ENCODE measurements at regions not wholly inside any gene's neighbourhood (a gene's known extent, or its start where the extent isn't known, plus 50 kb on each side); places are given as distances from the start of the nearest gene placed in this dataset.

DNA sequence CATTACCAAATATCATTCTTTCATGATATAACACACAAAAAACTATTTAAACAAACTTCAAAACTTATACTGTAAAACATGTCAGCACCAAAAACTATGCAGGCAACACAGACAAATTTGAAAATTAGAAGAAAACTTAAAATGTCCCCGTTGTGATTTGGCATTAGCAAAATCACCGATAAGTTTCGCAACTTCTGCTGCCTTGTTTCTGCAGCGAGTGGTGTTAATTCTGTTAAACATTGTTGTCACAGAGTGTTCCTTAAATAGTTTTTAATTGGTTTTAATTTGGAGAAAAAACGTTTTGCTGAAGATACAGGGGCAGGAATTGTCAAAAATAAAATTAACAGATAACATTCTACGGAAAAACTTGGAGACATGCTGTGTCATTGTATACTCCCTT is 160.6 kb downstream of the RPLP1 start:
- H3K23ac ChIP-seq (ENCODE audit: low read length in 2 of 2): no peak overlapping the region
- H3K4ac ChIP-seq (ENCODE audit: low read depth in 1 of 2, low read length in 2 of 2): no peak overlapping the region
- WGBS: 70% methylated on average over 6 of the region's 6 CpGs
- no peak overlapping the region for H4K91ac ChIP-seq (ENCODE audit: low read length)
- H3K18ac ChIP-seq (ENCODE audit: low read depth in 1 of 2, low read length in 2 of 2): no peak overlapping the region
- no peak overlapping the region for H3K27ac ChIP-seq (ENCODE audit: low read length, poor library complexity, severe bottlenecking)
- no peak overlapping the region for H4K8ac ChIP-seq (ENCODE audit: low read length)
- no peak overlapping the region for H3K4me3 ChIP-seq (ENCODE audit: insufficient read depth in 1 of 2, low read depth in 1 of 2, low read length in 2 of 2)
- no peak overlapping the region for H3K9ac ChIP-seq (ENCODE audit: low read length)
- H2BK12ac ChIP-seq (ENCODE audit: low read length in 2 of 2): no peak overlapping the region
- H3K27me3 ChIP-seq (ENCODE audit: control insufficient read depth in 1 of 2, insufficient read depth in 1 of 2, low read length in 2 of 2): peaks cover 17 to 39% of the 10 kb centered on the region in 2 experiments
- H3K9me3 ChIP-seq (ENCODE audit: control insufficient read depth, low read length): no peaks in the 10 kb centered on the region
- no peaks in the 10 kb centered on the region for H3K79me1 ChIP-seq (replicated peaks; ENCODE audit: low read length, poor library complexity, severe bottlenecking)
- H3K36me3 ChIP-seq (ENCODE audit: control insufficient read depth in 1 of 2, insufficient read depth in 2 of 2, low read depth in 1 of 2, low read length in 2 of 2): no peaks in the 10 kb centered on the region
- no peak overlapping the region for H2AK5ac ChIP-seq (ENCODE audit: low read length, severe bottlenecking)
- no peak overlapping the region for H2BK120ac ChIP-seq (ENCODE audit: low read depth, low read length)
- H2BK15ac ChIP-seq (ENCODE audit: low read depth, poor library complexity, severe bottlenecking): no peak overlapping the region
- no peak for DNase-seq
- no peaks in the 10 kb centered on the region for H3K4me1 ChIP-seq (ENCODE audit: control insufficient read depth, insufficient read depth, low read depth, low read length)
- H2AFZ ChIP-seq (ENCODE audit: low read depth, low read length): no peak overlapping the region
- H3K4me2 ChIP-seq (ENCODE audit: low read length, poor library complexity, severe bottlenecking): no peak overlapping the region
- H2BK5ac ChIP-seq (ENCODE audit: low read depth, low read length, poor library complexity, severe bottlenecking): no peak overlapping the region
- no peak overlapping the region for H3K14ac ChIP-seq (ENCODE audit: low read length in 2 of 2)

DNA sequence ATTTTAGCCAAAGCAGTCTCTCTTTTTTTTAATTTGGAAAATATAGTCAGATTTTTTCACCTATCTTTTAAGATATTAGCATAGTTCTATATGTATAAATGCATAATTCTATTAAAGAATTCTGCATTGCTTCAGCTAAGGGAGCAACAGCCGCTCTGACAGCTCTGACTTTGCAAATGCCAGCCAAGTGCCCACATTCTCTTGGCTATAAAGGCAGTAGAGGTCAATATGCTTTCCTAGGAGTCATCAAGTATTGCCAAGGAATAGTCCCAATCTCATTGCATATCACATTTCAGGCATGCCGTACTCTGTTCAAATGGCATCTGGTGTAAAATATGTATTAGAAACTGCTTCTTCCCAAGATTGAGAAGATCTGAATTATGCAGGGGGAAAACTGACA is 161.4 kb downstream of the RPLP1 start:
- Histone ChIP-seq H3K23ac (ENCODE audit: low read length in 2 of 2) (no peak overlapping the region), H3K27ac (ENCODE audit: low read length, poor library complexity, severe bottlenecking) (no peak overlapping the region), H3K4me3 (ENCODE audit: insufficient read depth in 1 of 2, low read depth in 1 of 2, low read length in 2 of 2) (no peak overlapping the region), H2BK5ac (ENCODE audit: low read depth, low read length, poor library complexity, severe bottlenecking) (no peak overlapping the region), H3K18ac (ENCODE audit: low read depth in 1 of 2, low read length in 2 of 2) (no peak overlapping the region), H3K9me3 (ENCODE audit: control insufficient read depth, low read length) (no peaks in the 10 kb centered on the region), H2BK12ac (ENCODE audit: low read length in 2 of 2) (no peak overlapping the region), H3K4ac (ENCODE audit: low read depth in 1 of 2, low read length in 2 of 2) (no peak overlapping the region), H2BK15ac (ENCODE audit: low read depth, poor library complexity, severe bottlenecking) (no peak overlapping the region), H3K36me3 (ENCODE audit: control insufficient read depth in 1 of 2, insufficient read depth in 2 of 2, low read depth in 1 of 2, low read length in 2 of 2) (no peaks in the 10 kb centered on the region), H2AK5ac (ENCODE audit: low read length, severe bottlenecking) (no peak overlapping the region), H3K79me1 (replicated peaks; ENCODE audit: low read length, poor library complexity, severe bottlenecking) (no peaks in the 10 kb centered on the region), H2AFZ (ENCODE audit: low read depth, low read length) (no peak overlapping the region), H3K4me2 (ENCODE audit: low read length, poor library complexity, severe bottlenecking) (no peak overlapping the region), H4K91ac (ENCODE audit: low read length) (no peak overlapping the region), H3K27me3 (ENCODE audit: control insufficient read depth in 1 of 2, insufficient read depth in 1 of 2, low read length in 2 of 2) (peaks cover 17 to 39% of the 10 kb centered on the region in 2 experiments), H2BK120ac (ENCODE audit: low read depth, low read length) (no peak overlapping the region), H3K9ac (ENCODE audit: low read length) (no peak overlapping the region), H3K4me1 (ENCODE audit: control insufficient read depth, insufficient read depth, low read depth, low read length) (no peaks in the 10 kb centered on the region), H3K14ac (ENCODE audit: low read length in 2 of 2) (no peak overlapping the region), H4K8ac (ENCODE audit: low read length) (no peak overlapping the region)
- no peak for DNase-seq
- WGBS: 86% methylated on average over 2 of the region's 2 CpGs

DNA sequence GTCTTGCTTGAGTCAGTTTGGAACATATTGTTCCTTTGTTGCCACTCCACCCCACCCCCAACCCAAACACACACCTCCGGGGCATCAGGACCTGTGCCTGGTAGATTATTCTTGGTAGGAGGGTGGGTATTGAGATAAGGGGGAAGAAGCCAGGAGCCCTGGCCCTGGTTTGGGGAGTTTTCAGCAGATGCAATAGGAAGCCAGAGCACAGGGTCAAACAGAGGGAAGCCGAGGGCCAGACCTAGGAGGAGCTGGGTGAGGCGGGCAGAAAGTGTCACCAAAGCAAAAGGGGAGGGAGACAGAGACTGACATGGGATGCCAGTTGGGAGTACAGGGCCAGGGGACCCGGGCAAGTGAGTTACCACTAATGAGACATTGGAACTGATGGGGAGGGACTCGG is 163.1 kb downstream of the RPLP1 start:
- no peak overlapping the region for H2BK120ac ChIP-seq (ENCODE audit: low read depth, low read length)
- no peaks in the 10 kb centered on the region for H3K9me3 ChIP-seq (ENCODE audit: control insufficient read depth, low read length)
- H4K91ac ChIP-seq (ENCODE audit: low read length): no peak overlapping the region
- H3K36me3 ChIP-seq (ENCODE audit: control insufficient read depth in 1 of 2, insufficient read depth in 2 of 2, low read depth in 1 of 2, low read length in 2 of 2): no peaks in the 10 kb centered on the region
- no peak overlapping the region for H3K18ac ChIP-seq (ENCODE audit: low read depth in 1 of 2, low read length in 2 of 2)
- H4K8ac ChIP-seq (ENCODE audit: low read length): no peak overlapping the region
- no peak overlapping the region for H3K9ac ChIP-seq (ENCODE audit: low read length)
- no peak overlapping the region for H2BK15ac ChIP-seq (ENCODE audit: low read depth, poor library complexity, severe bottlenecking)
- H3K4me2 ChIP-seq (ENCODE audit: low read length, poor library complexity, severe bottlenecking): no peak overlapping the region
- no peak overlapping the region for H2BK5ac ChIP-seq (ENCODE audit: low read depth, low read length, poor library complexity, severe bottlenecking)
- H2AFZ ChIP-seq (ENCODE audit: low read depth, low read length): no peak overlapping the region
- DNase-seq: no peak
- H3K23ac ChIP-seq (ENCODE audit: low read length in 2 of 2): no peak overlapping the region
- H3K4me3 ChIP-seq (ENCODE audit: insufficient read depth in 1 of 2, low read depth in 1 of 2, low read length in 2 of 2): no peak overlapping the region
- 90% methylated on average over 4 of the region's 5 CpGs for WGBS
- no peak overlapping the region for H3K4ac ChIP-seq (ENCODE audit: low read depth in 1 of 2, low read length in 2 of 2)
- H3K27me3 ChIP-seq (ENCODE audit: control insufficient read depth in 1 of 2, insufficient read depth in 1 of 2, low read length in 2 of 2): peaks cover 17 to 30% of the 10 kb centered on the region in 2 experiments
- H2BK12ac ChIP-seq (ENCODE audit: low read length in 2 of 2): no peak overlapping the region
- no peak overlapping the region for H2AK5ac ChIP-seq (ENCODE audit: low read length, severe bottlenecking)
- no peaks in the 10 kb centered on the region for H3K4me1 ChIP-seq (ENCODE audit: control insufficient read depth, insufficient read depth, low read depth, low read length)
- no peak overlapping the region for H3K27ac ChIP-seq (ENCODE audit: low read length, poor library complexity, severe bottlenecking)
- no peaks in the 10 kb centered on the region for H3K79me1 ChIP-seq (replicated peaks; ENCODE audit: low read length, poor library complexity, severe bottlenecking)
- no peak overlapping the region for H3K14ac ChIP-seq (ENCODE audit: low read length in 2 of 2)

DNA sequence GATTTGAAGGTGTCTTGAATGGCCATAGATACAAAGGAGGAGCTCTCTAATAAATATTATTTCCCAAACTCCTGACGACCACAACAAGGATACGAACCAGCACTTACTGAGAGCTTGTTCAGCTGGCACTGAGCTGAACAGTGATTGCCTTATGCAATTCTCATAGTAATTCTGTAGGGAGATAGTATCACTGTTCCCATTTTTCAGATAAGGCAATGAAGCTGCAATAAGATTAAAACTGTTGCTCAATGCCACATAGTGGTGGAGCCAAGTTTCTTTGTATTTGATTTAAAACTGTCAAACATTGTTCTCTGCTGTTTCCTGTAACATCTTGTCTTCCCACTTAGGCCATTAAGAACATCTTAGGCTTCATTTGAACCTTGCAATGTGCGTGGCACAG is 163.9 kb downstream of the RPLP1 start:
- Histone ChIP-seq H3K4me1 (ENCODE audit: control insufficient read depth, insufficient read depth, low read depth, low read length) (no peaks in the 10 kb centered on the region), H3K23ac (ENCODE audit: low read length in 2 of 2) (no peak overlapping the region), H2BK120ac (ENCODE audit: low read depth, low read length) (no peak overlapping the region), H3K79me1 (replicated peaks; ENCODE audit: low read length, poor library complexity, severe bottlenecking) (no peaks in the 10 kb centered on the region), H3K36me3 (ENCODE audit: control insufficient read depth in 1 of 2, insufficient read depth in 2 of 2, low read depth in 1 of 2, low read length in 2 of 2) (no peaks in the 10 kb centered on the region), H2BK12ac (ENCODE audit: low read length in 2 of 2) (no peak overlapping the region), H3K4ac (ENCODE audit: low read depth in 1 of 2, low read length in 2 of 2) (no peak overlapping the region), H3K27ac (ENCODE audit: low read length, poor library complexity, severe bottlenecking) (no peak overlapping the region), H3K14ac (ENCODE audit: low read length in 2 of 2) (no peak overlapping the region), H4K8ac (ENCODE audit: low read length) (no peak overlapping the region), H4K91ac (ENCODE audit: low read length) (no peak overlapping the region), H2AFZ (ENCODE audit: low read depth, low read length) (no peak overlapping the region), H2BK5ac (ENCODE audit: low read depth, low read length, poor library complexity, severe bottlenecking) (no peak overlapping the region), H2AK5ac (ENCODE audit: low read length, severe bottlenecking) (no peak overlapping the region), H3K9me3 (ENCODE audit: control insufficient read depth, low read length) (no peaks in the 10 kb centered on the region), H3K4me2 (ENCODE audit: low read length, poor library complexity, severe bottlenecking) (no peak overlapping the region), H3K4me3 (ENCODE audit: insufficient read depth in 1 of 2, low read depth in 1 of 2, low read length in 2 of 2) (no peak overlapping the region), H2BK15ac (ENCODE audit: low read depth, poor library complexity, severe bottlenecking) (no peak overlapping the region), H3K27me3 (ENCODE audit: control insufficient read depth in 1 of 2, insufficient read depth in 1 of 2, low read length in 2 of 2) (peaks cover 17 to 24% of the 10 kb centered on the region in 2 experiments), H3K9ac (ENCODE audit: low read length) (no peak overlapping the region), H3K18ac (ENCODE audit: low read depth in 1 of 2, low read length in 2 of 2) (no peak overlapping the region)
- DNase-seq: no peak
- 76% methylated on average over 3 of the region's 3 CpGs for WGBS
